Endodermal cell (in vitro differentiated cells): ENCODE measurements at regions not wholly inside any gene's neighbourhood (a gene's known extent, or its start where the extent isn't known, plus 50 kb on each side); places are given as distances from the start of the nearest gene placed in this dataset.

Source experiments
- DNase-seq: peaks from one replicate; pipeline ENCODE4 v3.0.0-alpha.2; 2017
- H3K27ac ChIP-seq: 2 replicates; pipeline ENCODE4 v1.5.1; 2013; ENCODE audit warnings: mild to moderate bottlenecking, low read depth, low read length, moderate library complexity
- H3K27me3 ChIP-seq: 2 replicates; pipeline ENCODE4 v1.6.1; 2013; ENCODE audit warnings: mild to moderate bottlenecking, low read length, moderate library complexity; ENCODE audit not compliant: insufficient read depth, control insufficient read depth, poor library complexity, severe bottlenecking
- H3K36me3 ChIP-seq: 2 replicates; pipeline ENCODE4 v1.7.0; 2013; ENCODE audit warnings: mild to moderate bottlenecking, low read length, moderate library complexity; ENCODE audit not compliant: control insufficient read depth, insufficient read depth
- H3K4me1 ChIP-seq: one replicate; pipeline ENCODE4 v1.7.0; 2013; ENCODE audit warnings: low read length; ENCODE audit not compliant: control insufficient read depth, insufficient read depth
- H3K4me3 ChIP-seq: 2 replicates; pipeline ENCODE4 v1.5.1; 2013; ENCODE audit warnings: mild to moderate bottlenecking, low read length, moderate library complexity
- H3K9ac ChIP-seq: 2 replicates; pipeline ENCODE4 v1.6.1; 2013; ENCODE audit warnings: mild to moderate bottlenecking, low read length, moderate library complexity; ENCODE audit not compliant: poor library complexity, severe bottlenecking; ENCODE audit errors: extremely low read depth
- H3K9me3 ChIP-seq: 2 replicates; pipeline ENCODE4 v1.6.1; 2013; ENCODE audit warnings: mild to moderate bottlenecking, low read length, moderate library complexity; ENCODE audit not compliant: control insufficient read depth
- H3K27ac Mint-ChIP-seq: 2 replicates; pipeline ENCODE4 v1.8.0; 2020; ENCODE audit warnings: mixed read lengths
- H3K27me3 Mint-ChIP-seq: 2 replicates; pipeline ENCODE4 v1.8.0; 2021; ENCODE audit warnings: mild to moderate bottlenecking, mixed read lengths; ENCODE audit not compliant: insufficient read depth
- H3K36me3 Mint-ChIP-seq: 2 replicates; pipeline ENCODE4 v1.8.0; 2020; ENCODE audit warnings: low read depth, mixed read lengths
- H3K4me1 Mint-ChIP-seq: 2 replicates; pipeline ENCODE4 v1.8.0; 2020; ENCODE audit warnings: mixed read lengths
- H3K4me3 Mint-ChIP-seq: 2 replicates; pipeline ENCODE4 v1.8.0; 2020; ENCODE audit warnings: mild to moderate bottlenecking, moderate library complexity, mixed read lengths
- H3K9me3 Mint-ChIP-seq: 2 replicates; pipeline ENCODE4 v1.8.0; 2020; ENCODE audit warnings: mild to moderate bottlenecking, mixed read lengths
- CTCF ChIP-seq: fragments of 200-600 bp; sonication (generic); conservative IDR thresholded peaks from 2 replicates; pipeline ENCODE4 v1.5.0; 2021; ENCODE audit warnings: antibody characterized with exemption, mild to moderate bottlenecking
- WGBS, 2 experiments: methylation state at CpG; one replicate each; pipeline versions ENCODE4 v1.1.5 to v1.1.7; 2013; ENCODE audit warnings: missing lambda C conversion rate in 2 of 2, mixed read lengths in 1 of 2; ENCODE audit not compliant: insufficient coverage in 1 of 2, insufficient read length in 1 of 2; 5-methylcytosine and 5-hydroxymethylcytosine counted together

GRCh38 chr14:26319139-26319864 lies 278.5 kb downstream of the NOVA1 start:
- Mint-ChIP-seq H3K27ac (no peak overlapping the region), H3K4me3 (no peak overlapping the region), H3K27me3 (no peaks in the 10 kb centered on the region)

GRCh38 chr14:26304056-26304455 lies 293.8 kb downstream of the NOVA1 start:
- Histone ChIP-seq H3K9ac (no peak overlapping the region), H3K27ac (no peak overlapping the region), H3K9me3 (peaks cover 1% of the 10 kb centered on the region), H3K36me3 (no peaks in the 10 kb centered on the region), H3K4me3 (no peak overlapping the region), H3K27me3 (no peaks in the 10 kb centered on the region), H3K4me1 (no peaks in the 10 kb centered on the region)
- TF ChIP-seq CTCF = no peak
- Mint-ChIP-seq H3K36me3 (no peaks in the 10 kb centered on the region), H3K4me3 (no peak overlapping the region), H3K27me3 (peaks cover 2% of the 10 kb centered on the region), H3K4me1 (no peaks in the 10 kb centered on the region), H3K27ac (no peak overlapping the region), H3K9me3 (peaks cover 9% of the 10 kb centered on the region)
- no peak for DNase-seq

More at GRCh38 chr14:26319139-26319864, 278.5 kb downstream of the NOVA1 start:
- Mint-ChIP-seq H3K9me3 (peaks cover 5% of the 10 kb centered on the region), H3K36me3 (no peaks in the 10 kb centered on the region), H3K4me1 (peaks cover 9% of the 10 kb centered on the region)
- no peak overlapping the region for H3K4me3 ChIP-seq
- no peak overlapping the region for H3K27ac ChIP-seq
- H3K9me3 ChIP-seq = peaks cover 4% of the 10 kb centered on the region
- no peak for DNase-seq
- no peaks in the 10 kb centered on the region for H3K27me3 ChIP-seq
- 92 to 100% methylated on average over 1 to 3 of the region's 5 CpGs for WGBS, 2 experiments
- no peaks in the 10 kb centered on the region for H3K36me3 ChIP-seq
- no peak for TF ChIP-seq CTCF
- H3K4me1 ChIP-seq = no peaks in the 10 kb centered on the region
- no peak overlapping the region for H3K9ac ChIP-seq

- TF ChIP-seq CTCF = no peak
- H3K4me1 Mint-ChIP-seq = no peaks in the 10 kb centered on the region
- no peaks in the 10 kb centered on the region for H3K36me3 Mint-ChIP-seq
- DNase-seq = no peak
- H3K9me3 Mint-ChIP-seq = peaks cover 3% of the 10 kb centered on the region
- H3K27ac ChIP-seq = no peak overlapping the region
- H3K4me3 Mint-ChIP-seq = no peak overlapping the region
- H3K4me3 ChIP-seq = no peak overlapping the region
- no peak overlapping the region for H3K9ac ChIP-seq
- no peaks in the 10 kb centered on the region for H3K4me1 ChIP-seq
- no peaks in the 10 kb centered on the region for H3K27me3 ChIP-seq
- H3K27ac Mint-ChIP-seq = no peak overlapping the region
- H3K9me3 ChIP-seq = no peaks in the 10 kb centered on the region
- no peaks in the 10 kb centered on the region for H3K27me3 Mint-ChIP-seq
- no peaks in the 10 kb centered on the region for H3K36me3 ChIP-seq
- WGBS, 2 experiments = 94 to 95% methylated on average over 2 to 3 of the region's 3 CpGs
Observed at GRCh38 chr14:26293909-26294308, 303.9 kb downstream of the NOVA1 start.
